ENCODE measurements at regions not wholly inside any gene's neighbourhood (a gene's known extent, or its start where the extent isn't known, plus 50 kb on each side); places are given as distances from the start of the nearest gene placed in this dataset.

DNA sequence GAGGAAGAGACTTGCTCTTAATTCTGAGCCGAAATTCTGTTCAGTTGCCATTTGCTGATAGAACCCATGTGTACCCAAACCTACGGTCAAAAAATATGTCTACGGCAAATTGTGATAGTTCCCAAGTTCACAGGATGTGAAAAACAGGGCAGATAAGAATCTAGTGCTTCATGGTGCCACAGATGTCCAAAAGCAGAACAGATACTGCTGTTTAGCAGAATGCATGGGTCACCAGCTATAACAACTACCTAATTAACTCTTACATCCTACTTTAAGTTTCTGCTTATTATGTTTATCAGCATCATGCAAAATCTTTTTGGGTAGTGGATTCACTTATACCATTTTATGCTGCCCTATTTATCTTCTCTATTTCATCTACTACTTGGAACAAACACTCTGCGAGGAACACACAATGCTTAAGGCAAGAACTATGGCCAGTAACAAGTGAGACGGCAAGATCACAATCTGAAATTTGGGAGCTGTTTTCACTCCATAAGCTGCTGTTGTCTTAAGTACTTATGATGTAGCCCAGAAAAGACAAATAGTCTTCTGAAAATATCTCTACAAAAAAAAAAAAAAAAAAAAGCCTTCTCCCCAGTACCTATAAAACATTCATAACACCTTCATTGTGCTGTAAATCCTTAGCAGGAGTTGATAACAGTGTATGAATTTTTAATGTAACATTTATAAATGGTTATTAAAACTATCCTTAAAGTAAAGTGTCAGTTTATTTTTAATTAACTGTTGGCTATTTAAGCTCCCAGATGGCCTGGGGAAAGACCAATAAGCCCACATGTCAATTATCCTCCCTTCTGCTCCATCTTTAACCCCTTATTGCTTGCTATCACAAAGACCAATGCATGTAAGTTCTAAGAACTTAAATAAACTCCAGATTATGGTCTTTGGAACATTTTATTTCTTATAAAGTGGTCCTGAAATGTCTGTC lies 232.3 kb downstream of the TLR4 start:
- TF ChIP-seq POLR2AphosphoS5 (IDR thresholded peaks at IDR 0.05; ENCODE audit: low read length) = no peak
- TF ChIP-seq, protein P1, sequence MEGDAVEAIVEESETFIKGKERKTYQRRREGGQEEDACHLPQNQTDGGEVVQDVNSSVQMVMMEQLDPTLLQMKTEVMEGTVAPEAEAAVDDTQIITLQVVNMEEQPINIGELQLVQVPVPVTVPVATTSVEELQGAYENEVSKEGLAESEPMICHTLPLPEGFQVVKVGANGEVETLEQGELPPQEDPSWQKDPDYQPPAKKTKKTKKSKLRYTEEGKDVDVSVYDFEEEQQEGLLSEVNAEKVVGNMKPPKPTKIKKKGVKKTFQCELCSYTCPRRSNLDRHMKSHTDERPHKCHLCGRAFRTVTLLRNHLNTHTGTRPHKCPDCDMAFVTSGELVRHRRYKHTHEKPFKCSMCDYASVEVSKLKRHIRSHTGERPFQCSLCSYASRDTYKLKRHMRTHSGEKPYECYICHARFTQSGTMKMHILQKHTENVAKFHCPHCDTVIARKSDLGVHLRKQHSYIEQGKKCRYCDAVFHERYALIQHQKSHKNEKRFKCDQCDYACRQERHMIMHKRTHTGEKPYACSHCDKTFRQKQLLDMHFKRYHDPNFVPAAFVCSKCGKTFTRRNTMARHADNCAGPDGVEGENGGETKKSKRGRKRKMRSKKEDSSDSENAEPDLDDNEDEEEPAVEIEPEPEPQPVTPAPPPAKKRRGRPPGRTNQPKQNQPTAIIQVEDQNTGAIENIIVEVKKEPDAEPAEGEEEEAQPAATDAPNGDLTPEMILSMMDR (IDR thresholded peaks at IDR 0.05 in 2 of 3, conservative IDR thresholded peaks at IDR 0.05 in 1 of 3; ENCODE audit: control insufficient read depth in 2 of 3, extremely low read depth in 1 of 3, insufficient read depth in 1 of 3, low read depth in 3 of 3, low read length in 3 of 3) = no peak
- no peak for TF ChIP-seq RAD51 (IDR thresholded peaks at IDR 0.05)

Measured in GM12878 (cell line).